ENCODE measurements at regions not wholly inside any gene's neighbourhood (a gene's known extent, or its start where the extent isn't known, plus 50 kb on each side); places are given as distances from the start of the nearest gene placed in this dataset.

DNA sequence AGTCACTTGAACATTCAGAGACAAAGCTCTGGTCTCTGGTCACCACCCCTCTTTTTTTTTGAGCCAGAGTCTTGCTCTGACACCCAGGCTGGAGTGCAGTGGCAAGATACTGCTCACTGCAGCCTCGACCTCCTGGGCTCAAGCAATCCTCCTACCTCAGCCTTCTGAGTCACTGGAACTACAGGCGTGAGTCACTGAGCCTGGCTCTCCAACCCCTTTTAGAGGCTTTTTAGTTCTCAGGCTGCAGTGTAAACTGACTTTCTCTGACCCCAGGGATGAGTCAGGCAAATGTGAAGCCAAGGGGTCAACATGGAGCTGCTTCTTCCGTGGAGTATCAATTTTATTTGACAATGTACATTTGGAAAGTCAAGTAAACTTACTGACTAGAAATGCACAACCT, 229.2 kb downstream of the PTTG2 start:
- DNase-seq, result no peak

DNA sequence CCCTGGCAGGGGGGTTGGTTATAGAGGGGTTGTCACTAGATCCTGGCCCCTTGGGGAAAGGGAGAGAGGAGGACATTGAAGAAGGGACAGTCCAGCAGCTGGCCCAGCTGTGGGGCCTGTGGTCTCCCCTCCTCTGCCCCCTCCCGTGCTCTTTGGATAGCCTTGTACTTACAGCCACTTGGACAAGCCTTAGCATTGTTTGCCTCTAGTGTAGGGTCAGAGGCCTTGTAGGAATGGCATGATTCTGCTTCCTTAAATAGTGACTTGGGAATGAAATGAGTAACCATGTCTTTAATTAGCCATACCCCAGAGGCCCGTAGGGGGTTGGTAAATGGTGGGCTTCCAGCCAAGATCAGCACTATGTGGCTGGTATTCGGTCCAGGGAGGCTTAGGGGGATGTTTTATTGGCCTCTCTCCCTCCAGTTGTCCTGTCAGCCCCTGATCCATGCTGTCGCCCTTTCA, 230.6 kb downstream of the PTTG2 start:
- intact Hi-C loops (cut with DNase I), result no loop called here
- peak in 27 of 42 donors; percentile 18 to 70 (median 40) for DNase-seq

More for the DNA sequence above, 229.2 kb downstream of the PTTG2 start:
- intact Hi-C loops (cut with DNase I), result no loop called here

DNA sequence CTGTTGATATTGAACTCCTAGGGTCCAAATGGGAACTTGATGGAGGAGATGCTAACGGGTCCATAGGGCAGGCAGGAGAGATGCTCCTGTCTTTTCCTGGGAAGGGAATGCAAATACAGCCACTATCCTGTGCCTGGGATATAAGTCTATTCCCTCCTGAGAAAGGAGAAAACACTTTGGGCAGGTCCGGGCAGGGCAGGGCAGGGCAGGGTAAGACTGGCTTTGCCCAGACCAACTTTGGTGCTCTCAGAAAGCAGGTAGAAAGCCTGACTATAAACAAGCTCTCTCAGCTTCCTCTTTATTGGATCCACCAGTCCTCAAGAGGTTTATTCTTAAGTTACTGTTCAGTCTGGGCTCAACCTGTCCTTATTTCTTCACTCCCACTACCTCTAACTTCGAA, 232.3 kb downstream of the PTTG2 start:
- intact Hi-C loops (cut with DNase I), result no loop called here
- no peak for DNase-seq

DNA sequence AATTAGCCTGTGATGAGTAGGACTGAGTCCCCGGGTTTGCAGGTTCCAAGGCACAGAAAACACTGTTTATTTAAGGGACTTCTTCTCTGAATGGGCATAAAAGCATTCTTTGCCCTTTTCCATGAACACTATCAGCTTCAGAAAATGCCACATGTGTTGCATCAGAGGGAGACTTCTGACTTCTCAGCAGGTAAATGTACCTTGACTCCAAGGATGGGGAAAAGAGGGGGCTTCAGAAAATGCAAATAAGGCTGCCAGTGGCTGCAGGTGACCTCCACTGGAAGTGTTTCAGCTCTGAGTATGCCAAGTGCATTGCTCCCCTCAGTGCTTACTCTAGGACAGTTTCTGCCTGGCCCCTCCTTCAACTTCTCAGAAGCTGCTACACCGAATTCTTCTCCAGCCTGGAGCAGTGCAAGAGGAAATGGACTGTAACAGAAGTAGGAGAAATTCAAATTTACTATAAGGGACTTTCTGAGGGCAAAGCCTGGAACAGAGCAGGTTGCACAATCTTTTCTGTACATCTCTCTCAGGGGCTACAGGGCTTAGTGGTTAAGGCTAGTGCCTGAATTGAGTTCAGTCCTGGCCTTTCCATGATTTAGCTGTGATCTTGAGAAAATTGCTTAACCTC, 233.2 kb downstream of the PTTG2 start:
- DNase-seq, result no peak

DNA sequence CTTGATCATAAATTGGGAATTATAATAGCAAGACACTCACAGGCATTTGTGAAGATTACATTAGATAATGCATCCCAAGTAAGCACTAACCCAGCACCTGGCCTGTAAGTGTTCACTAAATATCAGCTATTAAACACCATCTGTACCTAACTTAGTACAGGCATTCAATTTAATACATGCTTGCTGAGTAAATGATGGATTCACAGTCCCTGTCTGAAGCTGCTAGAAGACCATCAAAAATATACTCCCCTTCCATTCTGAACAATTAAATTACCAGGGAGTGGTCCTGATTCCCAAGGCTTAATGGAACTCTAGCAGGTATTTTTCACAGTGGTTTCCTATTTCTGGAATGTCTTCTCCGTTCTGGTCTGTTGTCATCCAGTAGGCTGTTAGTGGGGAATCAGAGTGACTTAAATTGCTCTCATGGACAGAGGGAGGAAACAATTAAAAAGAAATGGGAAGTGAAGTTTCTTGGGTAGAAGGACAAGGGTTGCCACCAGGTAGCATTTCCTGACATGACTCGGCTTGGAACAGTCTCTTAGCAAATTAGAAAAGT, 233.9 kb downstream of the PTTG2 start:
- intact Hi-C loops (cut with DNase I), result no loop called here
- DNase-seq, result no peak

More for the DNA sequence above, 233.2 kb downstream of the PTTG2 start:
- intact Hi-C loops (cut with DNase I), result no loop called here

DNA sequence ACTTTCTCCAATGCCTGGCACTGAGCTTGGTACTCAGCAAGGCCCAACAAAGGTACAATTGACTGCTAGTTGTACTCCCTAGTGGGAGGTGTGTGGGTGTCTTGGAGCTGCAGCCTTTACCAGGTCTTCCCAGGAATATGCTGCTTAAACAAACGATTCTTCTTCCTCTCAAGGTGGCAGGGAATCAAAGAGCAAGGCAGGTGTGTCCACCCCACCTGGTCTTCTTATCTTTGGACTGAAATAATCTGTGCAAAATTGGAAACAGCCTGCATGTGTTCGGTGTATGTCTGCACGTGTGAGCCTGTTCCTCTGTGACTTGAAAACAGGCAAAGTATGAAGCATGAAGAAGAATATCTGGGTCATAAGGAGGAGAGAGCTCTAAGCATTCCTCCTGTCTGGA, 235.3 kb downstream of the PTTG2 start:
- intact Hi-C loops (cut with DNase I), result no loop called here
- DNase-seq, result no peak

DNA sequence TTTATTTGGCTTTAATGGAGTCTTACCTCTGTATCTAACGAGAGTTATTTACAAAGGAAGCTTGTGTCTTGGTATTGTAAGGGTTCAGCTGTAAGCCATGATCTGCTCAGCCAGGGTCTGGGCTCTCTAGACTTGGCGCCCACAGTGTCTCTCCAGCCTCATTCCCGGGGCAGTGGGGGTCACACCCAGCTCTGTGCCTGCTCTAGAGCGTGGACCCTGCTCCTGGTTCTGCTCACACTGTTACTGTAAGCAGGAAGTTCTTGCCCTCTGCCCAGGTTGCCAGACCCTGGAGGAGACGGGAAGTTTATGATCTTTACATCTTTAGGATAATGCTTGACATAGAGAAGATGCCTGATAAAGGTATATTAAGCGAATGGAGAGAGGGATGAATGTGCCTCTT, 235.7 kb downstream of the PTTG2 start:
- intact Hi-C loops (cut with DNase I), result no loop called here
- no peak for DNase-seq

DNA sequence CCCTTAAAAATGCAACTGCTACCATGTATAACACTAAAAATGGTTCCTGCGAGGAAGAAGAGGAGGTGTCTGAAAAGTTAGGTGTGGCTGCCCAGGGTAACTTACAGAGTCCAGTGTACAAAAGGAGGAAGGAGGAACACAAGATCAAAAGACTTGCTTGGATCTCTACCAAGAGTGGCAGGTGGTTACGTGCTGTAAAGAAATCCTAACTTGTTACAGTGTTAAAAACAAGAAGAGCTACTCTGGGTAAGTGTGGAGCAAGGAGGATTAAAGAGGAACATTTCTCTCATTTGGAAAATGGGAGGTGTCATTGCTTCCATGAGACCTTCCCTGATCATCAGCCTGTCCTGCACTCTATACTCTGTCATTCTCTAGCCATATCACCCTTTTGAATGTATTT, 242.0 kb downstream of the PTTG2 start:
- DNase-seq, result no peak
- intact Hi-C loops (cut with DNase I), result loop anchor here (10.0 kb wide), 1 partner anchor 103 kb away; no protein-coding TSS in a partner anchor

DNA sequence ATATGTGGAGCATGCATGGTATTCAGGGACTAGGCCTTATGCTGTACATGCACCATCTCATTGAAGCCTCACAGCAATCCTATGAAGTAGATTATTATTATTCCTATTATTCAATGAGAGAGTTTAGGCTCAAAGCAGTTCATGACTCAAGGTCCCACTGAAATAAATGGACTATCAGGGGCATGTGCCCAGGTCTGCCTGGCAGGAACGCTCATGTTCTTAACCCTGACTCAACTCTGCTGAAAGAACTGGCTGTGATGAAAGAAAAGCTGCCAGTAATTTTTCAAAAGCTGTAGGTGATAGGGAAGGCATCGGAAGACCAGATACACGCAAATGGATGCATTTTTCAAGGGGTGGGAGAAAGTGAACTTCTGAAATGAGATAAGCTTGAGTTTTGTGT, 243.4 kb downstream of the PTTG2 start:
- no peak for DNase-seq

DNA sequence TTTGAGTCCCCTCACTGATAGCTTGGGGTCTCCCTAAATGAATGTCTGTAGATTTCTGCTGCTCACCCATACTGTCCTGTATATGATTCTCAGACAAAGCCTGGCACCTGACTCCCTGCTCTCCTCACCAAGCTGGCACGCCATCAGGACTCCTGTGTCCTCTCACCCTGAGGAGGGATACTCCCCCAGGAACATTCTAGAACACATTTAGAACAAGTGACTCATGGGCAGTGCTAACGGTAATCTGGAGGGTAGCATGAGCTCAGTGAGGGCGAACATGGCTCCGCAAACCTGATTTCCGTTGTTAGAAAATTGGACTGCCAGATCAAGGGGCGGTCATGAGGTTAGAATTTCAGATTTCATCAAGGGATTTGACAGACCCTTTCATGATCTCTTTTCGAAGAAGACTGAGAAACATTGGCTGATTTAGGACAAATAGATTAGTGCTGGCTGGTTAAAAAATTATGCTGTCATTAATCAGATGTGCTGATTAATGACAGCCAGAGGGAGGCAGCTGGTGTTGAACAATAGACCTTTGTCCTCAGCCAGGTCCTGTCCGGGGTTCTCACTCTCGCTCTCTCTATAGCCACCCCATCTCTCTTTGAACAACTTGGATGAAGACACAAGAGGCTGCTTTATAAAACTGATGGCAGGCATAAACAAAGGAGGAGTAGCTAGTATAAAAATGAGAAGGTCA, 244.3 kb downstream of the PTTG2 start:
- intact Hi-C loops (cut with DNase I), result loop anchor here (10.0 kb wide), 1 partner anchor 100 kb away; no protein-coding TSS in a partner anchor
- peak in 28 of 42 donors; percentile 15 to 79 (median 52) for DNase-seq

More for the DNA sequence above, 243.4 kb downstream of the PTTG2 start:
- intact Hi-C loops (cut with DNase I), result loop anchor here (10.0 kb wide), 1 partner anchor 101 kb away; no protein-coding TSS in a partner anchor

DNA sequence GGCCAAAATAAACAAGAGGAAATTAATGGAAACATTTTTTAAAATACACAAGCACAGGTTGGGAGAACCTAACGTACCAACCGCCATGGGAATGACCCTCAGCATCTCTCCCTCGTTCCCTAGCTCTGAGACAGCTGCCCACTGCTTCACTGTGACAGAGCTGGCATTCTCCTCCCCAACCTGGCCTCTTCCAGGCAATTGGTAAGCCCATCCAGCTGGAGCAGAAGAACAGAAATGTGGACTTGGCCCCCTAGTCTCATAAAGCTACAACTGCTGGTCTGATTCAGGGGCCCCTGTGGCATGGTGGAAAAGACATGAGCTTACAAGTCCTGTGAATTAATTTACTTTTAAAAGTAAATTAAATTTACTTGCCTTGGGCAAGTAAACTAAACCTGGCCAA, 245.1 kb downstream of the PTTG2 start:
- DNase-seq, result no peak
- intact Hi-C loops (cut with DNase I), result loop anchor here (10.0 kb wide), 1 partner anchor 100 kb away; no protein-coding TSS in a partner anchor

DNA sequence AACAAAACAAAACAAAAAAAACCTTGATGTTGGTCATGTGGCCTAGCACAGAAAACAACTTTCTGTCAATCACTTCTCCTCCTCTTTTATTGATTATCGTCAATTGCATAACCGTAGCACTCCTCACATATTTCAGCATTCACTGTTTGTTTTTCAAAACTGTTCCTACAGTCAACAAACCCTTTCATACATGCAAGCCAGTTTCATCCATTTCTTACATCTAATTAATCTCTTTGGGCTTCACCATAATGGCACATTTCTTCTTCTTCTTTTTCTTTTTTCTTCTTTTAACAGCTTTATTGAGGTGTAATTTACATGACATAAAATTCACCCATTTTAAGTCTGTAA, 246.9 kb downstream of the PTTG2 start:
- intact Hi-C loops (cut with DNase I), result loop anchor here (10.0 kb wide), 1 partner anchor 98 kb away; no protein-coding TSS in a partner anchor
- no peak for DNase-seq

DNA sequence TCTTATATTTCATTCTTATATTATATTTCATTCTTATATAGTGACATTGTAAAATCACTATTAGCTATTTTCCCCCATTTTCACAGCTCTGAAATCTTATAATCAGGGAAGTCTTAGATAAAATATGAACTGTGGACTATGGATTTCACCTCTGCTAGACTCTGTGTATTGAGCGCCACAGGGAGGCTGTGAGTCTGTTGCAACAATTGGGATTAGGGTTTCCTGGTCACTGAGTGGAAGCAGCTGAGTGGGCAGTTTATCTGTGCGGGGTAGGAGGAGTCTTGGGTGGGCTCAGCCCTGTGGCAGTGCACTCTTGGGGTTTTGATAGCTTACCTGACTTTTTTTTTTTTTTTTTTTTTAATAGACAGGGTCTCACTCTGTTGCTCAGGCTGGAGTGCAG, 249.5 kb downstream of the PTTG2 start:
- no peak for DNase-seq
- intact Hi-C loops (cut with DNase I), result loop anchor here (10.0 kb wide), 1 partner anchor 95 kb away; no protein-coding TSS in a partner anchor

DNA sequence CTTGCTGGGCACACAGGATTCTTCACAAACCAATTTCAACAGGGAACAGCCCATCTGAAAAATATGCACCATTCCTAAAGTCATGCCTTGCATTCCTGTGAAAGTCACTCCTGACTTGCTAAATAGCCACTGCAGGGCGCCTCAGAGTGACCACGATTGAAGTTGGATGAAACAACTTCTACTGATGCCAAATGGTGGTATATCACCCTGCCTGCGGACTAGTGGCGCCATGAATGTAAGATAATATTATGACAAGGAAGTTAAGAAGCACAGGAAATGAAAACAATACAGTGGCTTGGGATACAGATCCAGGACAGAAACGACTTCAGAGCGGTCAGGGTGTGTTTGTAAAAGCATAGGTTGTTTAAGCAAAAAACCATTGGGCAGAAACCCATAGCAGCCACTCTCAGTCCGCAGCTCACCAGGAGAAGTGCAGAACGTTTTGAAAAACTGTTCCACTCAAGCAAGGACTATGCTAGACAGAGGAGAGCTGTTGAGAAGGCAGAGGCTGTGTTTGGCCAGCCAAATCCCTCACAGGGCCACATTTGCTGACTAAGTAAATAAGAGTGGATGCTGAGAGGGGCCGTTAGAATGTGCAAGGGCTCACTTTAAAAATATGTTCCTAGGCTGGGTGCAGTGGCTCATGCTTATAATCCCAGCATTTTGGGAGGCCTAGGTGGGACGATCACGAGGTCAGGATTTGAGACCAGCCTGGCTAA, 250.4 kb downstream of the PTTG2 start:
- intact Hi-C loops (cut with DNase I), result no loop called here
- no peak for DNase-seq

DNA sequence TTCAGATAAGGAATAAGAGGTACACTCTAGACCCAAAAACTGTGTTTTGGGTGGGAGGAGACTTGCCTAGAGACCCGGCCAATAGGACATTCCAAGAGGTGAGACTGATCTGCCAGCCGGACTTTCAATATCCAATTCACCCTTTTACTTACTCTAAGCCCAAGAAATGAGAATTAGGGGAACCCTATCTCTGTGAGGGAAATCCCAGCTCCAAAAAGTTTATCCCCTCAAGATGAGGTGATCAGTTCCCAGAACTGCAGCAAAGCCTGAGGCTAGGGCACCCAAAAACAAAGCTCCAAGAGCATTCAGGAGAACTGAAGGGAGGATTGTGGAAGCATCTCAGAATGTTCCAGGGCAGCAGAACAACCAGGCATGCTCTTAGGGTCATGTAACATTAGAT, 251.7 kb downstream of the PTTG2 start:
- intact Hi-C loops (cut with DNase I), result no loop called here
- no peak for DNase-seq

DNA sequence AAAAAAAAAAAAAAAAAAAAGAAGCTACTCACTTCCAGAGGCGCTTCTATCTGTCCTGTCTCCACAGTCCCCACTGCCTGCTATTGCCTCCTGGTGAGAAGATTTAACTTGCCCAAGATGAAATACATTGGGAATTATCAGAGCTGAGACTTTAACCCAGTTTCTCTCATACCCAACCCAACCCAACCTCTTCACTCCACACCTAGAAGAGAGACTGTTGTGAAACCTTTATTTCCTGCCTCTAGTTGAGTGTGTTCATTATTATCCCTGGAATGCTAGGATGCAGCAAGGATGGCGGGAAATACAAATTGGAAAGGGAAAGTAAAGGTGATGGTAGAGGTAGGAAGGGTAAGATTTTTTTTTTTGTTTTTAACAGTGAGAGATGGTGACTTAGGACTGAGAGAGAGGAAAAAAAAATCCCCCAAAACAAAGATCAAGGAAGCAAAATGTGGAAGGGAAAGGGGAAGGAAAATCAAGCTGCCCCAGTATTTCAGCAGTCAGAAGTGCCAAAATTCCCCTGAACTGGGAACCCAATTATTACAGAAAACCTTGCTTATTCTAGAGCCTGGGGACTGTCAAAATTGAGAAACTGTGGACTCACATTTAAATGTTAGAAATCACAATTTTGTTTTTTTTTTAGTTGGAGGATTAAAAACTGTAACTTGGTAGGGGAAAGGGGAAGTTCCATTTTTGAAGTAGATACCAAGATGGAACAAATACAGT, 253.0 kb downstream of the PTTG2 start:
- intact Hi-C loops (cut with DNase I), result no loop called here

DNA sequence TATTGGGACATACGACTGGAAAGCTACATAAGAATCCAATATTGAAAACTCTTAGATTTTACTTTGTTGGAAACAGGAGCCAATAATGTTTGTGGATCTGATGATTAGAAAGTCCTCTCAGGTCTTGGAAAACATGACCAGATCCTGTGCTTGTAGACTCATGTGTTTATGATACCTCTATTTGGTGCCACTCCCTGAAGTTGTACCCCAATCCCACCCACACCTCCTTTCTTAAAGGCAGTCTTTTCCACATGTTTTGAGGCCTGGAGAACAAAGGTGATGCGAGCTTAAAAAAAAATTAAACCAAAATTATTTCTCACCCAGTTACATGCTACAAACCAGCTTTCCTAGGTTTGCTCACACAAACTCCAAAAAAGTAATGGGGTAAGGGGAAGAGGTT, 262.7 kb downstream of the PTTG2 start:
- DNase-seq, result no peak
- intact Hi-C loops (cut with DNase I), result no loop called here

More for the DNA sequence above, 253.0 kb downstream of the PTTG2 start:
- no peak for DNase-seq

DNA sequence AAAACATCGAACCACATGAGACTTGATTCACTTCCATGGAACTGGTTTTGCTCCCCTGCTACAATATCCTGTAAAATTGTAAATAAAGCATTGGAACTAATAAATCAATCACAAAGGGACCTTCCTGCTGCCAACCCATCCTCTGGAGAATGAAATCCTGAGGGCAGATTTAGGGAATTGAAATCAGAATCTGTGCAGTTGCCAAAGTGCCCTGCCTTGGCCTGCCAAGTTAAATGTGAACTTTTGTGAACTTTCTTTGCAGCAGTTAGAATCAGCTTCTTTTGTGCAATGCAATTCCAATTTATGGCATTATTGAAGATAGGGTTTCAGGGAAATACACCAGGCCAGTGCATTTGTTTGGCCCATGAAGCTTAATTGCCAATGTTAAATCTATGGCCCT, 263.1 kb downstream of the PTTG2 start:
- DNase-seq, result peak in 4 of 42 donors; percentile 20 to 32 (median 21)
- intact Hi-C loops (cut with DNase I), result no loop called here

DNA sequence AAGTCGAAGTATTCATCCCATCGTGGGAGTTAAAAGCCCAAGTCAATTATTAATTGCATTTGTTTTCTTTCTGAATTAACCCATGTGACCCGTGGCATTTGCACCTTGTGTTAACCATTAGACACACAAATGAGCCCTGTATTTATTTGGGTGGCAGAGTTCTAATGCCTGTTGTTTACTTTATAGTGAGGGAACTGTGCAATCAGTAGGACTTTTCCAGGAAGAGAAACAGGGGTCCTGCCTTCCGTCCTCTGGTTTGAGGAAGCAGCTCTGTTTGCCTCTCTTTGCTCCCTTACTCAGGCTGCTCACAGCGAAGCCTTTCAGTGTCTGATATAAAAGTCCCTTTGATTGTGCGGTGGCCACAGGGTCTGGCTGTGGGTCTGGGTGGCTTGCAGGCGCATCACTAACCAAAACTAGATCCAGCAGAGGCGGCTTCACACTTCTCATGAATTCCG, 263.6 kb downstream of the PTTG2 start:
- intact Hi-C loops (cut with DNase I), result no loop called here
- peak; percentile 43 to 89 (median 77) for DNase-seq
